Loucy (cell line): ENCODE measurements at regions not wholly inside any gene's neighbourhood (a gene's known extent, or its start where the extent isn't known, plus 50 kb on each side); places are given as distances from the start of the nearest gene placed in this dataset.

Experiments used
- H2AFZ ChIP-seq: fragments of 200-600 bp; sonication (generic); 2 replicates; pipeline ENCODE4 v1.6.0; 2016; ENCODE audit warnings: antibody characterized with exemption, mild to moderate bottlenecking, low read length, moderate library complexity
- H3F3A ChIP-seq: fragments of 200-600 bp; 2 replicates; pipeline ENCODE4 v1.6.0; 2016; ENCODE audit warnings: antibody characterized with exemption, low read depth, mild to moderate bottlenecking
- H3K27me3 ChIP-seq: fragments of 200-600 bp; sonication (generic); 2 replicates; pipeline ENCODE4 v1.6.1; 2014; ENCODE audit warnings: low read length, mild to moderate bottlenecking; ENCODE audit not compliant: insufficient read depth, poor library complexity, severe bottlenecking
- H3K36me3 ChIP-seq: fragments of 200-600 bp; sonication (generic); 2 replicates; pipeline ENCODE4 v1.6.1; 2016; ENCODE audit warnings: low read length; ENCODE audit not compliant: insufficient read depth
- H3K4me1 ChIP-seq: fragments of 200-600 bp; sonication (generic); 2 replicates; pipeline ENCODE4 v1.5.1; 2014; ENCODE audit warnings: low read length, mild to moderate bottlenecking; ENCODE audit not compliant: insufficient read depth, poor library complexity, severe bottlenecking
- H3K4me2 ChIP-seq: fragments of 200-600 bp; sonication (generic); 2 replicates; pipeline ENCODE4 v1.6.0; 2014; ENCODE audit warnings: antibody characterized with exemption, low read length, low read depth, mild to moderate bottlenecking; ENCODE audit not compliant: poor library complexity, severe bottlenecking
- H3K4me3 ChIP-seq: fragments of 200-600 bp; sonication (generic); 2 replicates; pipeline ENCODE4 v1.5.1; 2014; ENCODE audit warnings: low read length, mild to moderate bottlenecking, mixed read lengths; ENCODE audit not compliant: poor library complexity, severe bottlenecking
- H3K79me2 ChIP-seq: fragments of 200-600 bp; sonication (generic); 2 replicates; pipeline ENCODE4 v1.6.1; 2014; ENCODE audit warnings: low read length; ENCODE audit not compliant: insufficient read depth
- H3K9ac ChIP-seq: fragments of 200-600 bp; sonication (generic); 2 replicates; pipeline ENCODE4 v1.6.0; 2014; ENCODE audit warnings: mild to moderate bottlenecking, low read depth, low read length, moderate library complexity; ENCODE audit not compliant: poor library complexity, severe bottlenecking
- H3K9me2 ChIP-seq: fragments of 200-600 bp; sonication (generic); replicated peaks from 2 replicates; pipeline ENCODE4 v1.6.1; 2016; ENCODE audit warnings: low read depth, low read length, mixed read lengths
- H3K9me3 ChIP-seq: fragments of 200-600 bp; sonication (generic); 2 replicates; pipeline ENCODE4 v1.6.1; 2014; ENCODE audit warnings: mild to moderate bottlenecking, antibody characterized with exemption, low read length, low read depth; ENCODE audit not compliant: insufficient read depth
- H4K20me1 ChIP-seq: fragments of 200-600 bp; sonication (generic); 2 replicates; pipeline ENCODE4 v1.6.0; 2014; ENCODE audit warnings: antibody characterized with exemption, low read length, mild to moderate bottlenecking; ENCODE audit not compliant: insufficient read depth, poor library complexity, severe bottlenecking
- EZH2phosphoT487 ChIP-seq: fragments of 200-600 bp; IDR thresholded peaks from 2 replicates; pipeline ENCODE4 v1.6.1; 2018; ENCODE audit warnings: antibody characterized with exemption, mild to moderate bottlenecking, moderate library complexity, borderline replicate concordance
- TF ChIP-seq, protein P1 (sequence below): fragments of 200-600 bp; sonication (generic); conservative IDR thresholded peaks from 2 replicates; pipeline ENCODE4 v1.5.1; 2014; ENCODE audit warnings: mild to moderate bottlenecking, antibody characterized with exemption, low read length

- Histone ChIP-seq H3K36me3 (no peaks in the 10 kb centered on the region), H3K9me3 (no peaks in the 10 kb centered on the region), H3K4me2 (peak overlapping the region; percentile 73), H3F3A (no peaks in the 10 kb centered on the region), H3K4me3 (no peak overlapping the region), H3K4me1 (peaks cover 20% of the 10 kb centered on the region), H3K9ac (no peak overlapping the region), H3K9me2 (no peaks in the 10 kb centered on the region), H2AFZ (peak overlapping the region; percentile 71; the same call in 1 of the 2 replicates), H3K27me3 (no peaks in the 10 kb centered on the region), H3K79me2 (no peaks in the 10 kb centered on the region), H4K20me1 (no peaks in the 10 kb centered on the region)
- TF ChIP-seq EZH2phosphoT487, result no peak
- TF ChIP-seq, protein P1, sequence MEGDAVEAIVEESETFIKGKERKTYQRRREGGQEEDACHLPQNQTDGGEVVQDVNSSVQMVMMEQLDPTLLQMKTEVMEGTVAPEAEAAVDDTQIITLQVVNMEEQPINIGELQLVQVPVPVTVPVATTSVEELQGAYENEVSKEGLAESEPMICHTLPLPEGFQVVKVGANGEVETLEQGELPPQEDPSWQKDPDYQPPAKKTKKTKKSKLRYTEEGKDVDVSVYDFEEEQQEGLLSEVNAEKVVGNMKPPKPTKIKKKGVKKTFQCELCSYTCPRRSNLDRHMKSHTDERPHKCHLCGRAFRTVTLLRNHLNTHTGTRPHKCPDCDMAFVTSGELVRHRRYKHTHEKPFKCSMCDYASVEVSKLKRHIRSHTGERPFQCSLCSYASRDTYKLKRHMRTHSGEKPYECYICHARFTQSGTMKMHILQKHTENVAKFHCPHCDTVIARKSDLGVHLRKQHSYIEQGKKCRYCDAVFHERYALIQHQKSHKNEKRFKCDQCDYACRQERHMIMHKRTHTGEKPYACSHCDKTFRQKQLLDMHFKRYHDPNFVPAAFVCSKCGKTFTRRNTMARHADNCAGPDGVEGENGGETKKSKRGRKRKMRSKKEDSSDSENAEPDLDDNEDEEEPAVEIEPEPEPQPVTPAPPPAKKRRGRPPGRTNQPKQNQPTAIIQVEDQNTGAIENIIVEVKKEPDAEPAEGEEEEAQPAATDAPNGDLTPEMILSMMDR, result no peak
Measured at GRCh38 chr3:150148227-150148626, 177.5 kb upstream of the PFN2 start.

DNA sequence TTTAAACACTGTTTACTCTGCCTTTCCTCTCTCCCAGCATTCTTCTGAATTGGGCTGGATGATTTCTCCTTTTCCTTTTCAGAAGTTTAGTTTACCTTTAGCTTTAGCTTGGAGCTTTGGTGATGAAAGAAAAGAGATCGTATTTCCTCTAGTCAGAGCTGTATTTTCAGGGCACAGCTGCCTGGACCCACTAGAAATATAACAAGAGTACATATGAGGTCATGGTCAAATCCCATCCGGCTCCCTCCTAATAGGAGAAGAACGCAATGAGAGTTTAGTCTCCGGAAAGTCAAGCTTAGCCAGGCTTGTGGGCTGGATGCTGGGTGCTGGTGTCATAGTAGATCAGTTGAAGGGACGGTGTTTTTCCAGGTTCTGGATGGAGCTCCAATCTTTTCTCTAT, 177.1 kb upstream of the PFN2 start:
- H3K9me2 ChIP-seq, result no peaks in the 10 kb centered on the region
- H2AFZ ChIP-seq, result peak overlapping the region; percentile 71
- H3F3A ChIP-seq, result no peaks in the 10 kb centered on the region
- TF ChIP-seq, protein P1, result no peak
- TF ChIP-seq EZH2phosphoT487, result no peak
- peak overlapping the region; percentile 19 for H3K4me3 ChIP-seq
- peaks cover 20% of the 10 kb centered on the region for H3K4me1 ChIP-seq
- H3K36me3 ChIP-seq, result no peaks in the 10 kb centered on the region
- H4K20me1 ChIP-seq, result no peaks in the 10 kb centered on the region
- no peaks in the 10 kb centered on the region for H3K79me2 ChIP-seq
- H3K9me3 ChIP-seq, result no peaks in the 10 kb centered on the region
- H3K27me3 ChIP-seq, result no peaks in the 10 kb centered on the region
- H3K9ac ChIP-seq, result peak overlapping the region; percentile 34
- peak overlapping the region; percentile 73 for H3K4me2 ChIP-seq

GRCh38 chr3:150146991-150147761, 176.5 kb upstream of the PFN2 start:
- H3K79me2 ChIP-seq, result no peaks in the 10 kb centered on the region
- peaks cover 20% of the 10 kb centered on the region for H3K4me1 ChIP-seq
- no peaks in the 10 kb centered on the region for H3K9me2 ChIP-seq
- no peaks in the 10 kb centered on the region for H4K20me1 ChIP-seq
- H2AFZ ChIP-seq, result peak overlapping the region; percentile 71
- peak overlapping the region; percentile 34 for H3K9ac ChIP-seq
- H3F3A ChIP-seq, result no peaks in the 10 kb centered on the region
- peak overlapping the region; percentile 19 for H3K4me3 ChIP-seq
- no peaks in the 10 kb centered on the region for H3K27me3 ChIP-seq
- peak overlapping the region; percentile 73 for H3K4me2 ChIP-seq
- H3K9me3 ChIP-seq, result no peaks in the 10 kb centered on the region
- TF ChIP-seq, protein P1, result no peak
- TF ChIP-seq EZH2phosphoT487, result no peak
- no peaks in the 10 kb centered on the region for H3K36me3 ChIP-seq
